ENCODE measurements at regions not wholly inside any gene's neighbourhood (a gene's known extent, or its start where the extent isn't known, plus 50 kb on each side); places are given as distances from the start of the nearest gene placed in this dataset.

DNA sequence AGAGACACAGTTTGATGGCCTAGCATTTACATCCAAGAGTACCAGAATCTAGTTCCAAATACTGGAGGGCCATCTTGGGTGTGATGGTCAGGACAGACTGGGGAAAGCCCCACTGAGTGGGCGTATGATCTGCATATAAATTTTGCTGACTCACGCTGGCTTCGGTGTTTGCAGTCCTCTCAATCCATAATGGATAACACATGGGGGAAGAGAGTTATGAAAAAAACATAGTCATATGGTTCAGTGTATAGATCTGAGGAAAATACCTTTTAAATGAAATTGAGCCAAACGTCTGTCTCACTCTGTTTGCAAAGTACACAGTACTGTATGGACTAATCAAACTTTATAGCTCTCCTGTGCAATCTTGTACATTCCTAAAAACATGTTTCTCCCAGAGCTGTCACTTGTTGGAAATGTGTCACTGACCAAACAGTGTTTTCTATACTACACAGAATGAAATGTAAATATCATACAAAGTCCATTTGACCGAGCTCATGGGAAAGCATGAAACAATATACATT, 125.3 kb upstream of the THBS1 start:
- no peak for DNase-seq (ENCODE audit: low read depth)

DNA sequence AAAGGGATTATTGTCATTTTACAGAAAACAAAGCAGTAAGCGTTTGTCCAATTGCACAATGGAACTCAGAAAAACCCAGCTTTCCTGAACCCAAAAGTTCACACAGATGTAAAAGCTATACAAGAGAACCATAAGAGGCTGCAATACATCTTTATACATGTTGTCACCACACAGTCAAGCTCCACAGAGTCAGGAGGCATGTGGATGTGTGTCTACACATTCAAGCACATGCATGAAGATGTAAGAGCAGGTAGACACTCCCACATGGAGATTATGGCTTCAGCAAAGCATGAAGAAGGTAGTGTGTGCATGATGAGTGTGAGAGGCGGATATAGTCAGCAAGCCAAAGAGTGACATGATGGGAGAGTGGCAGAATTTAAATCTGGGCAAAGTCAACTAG, 124.7 kb upstream of the THBS1 start:
- no peak for DNase-seq (ENCODE audit: low read depth)

DNA sequence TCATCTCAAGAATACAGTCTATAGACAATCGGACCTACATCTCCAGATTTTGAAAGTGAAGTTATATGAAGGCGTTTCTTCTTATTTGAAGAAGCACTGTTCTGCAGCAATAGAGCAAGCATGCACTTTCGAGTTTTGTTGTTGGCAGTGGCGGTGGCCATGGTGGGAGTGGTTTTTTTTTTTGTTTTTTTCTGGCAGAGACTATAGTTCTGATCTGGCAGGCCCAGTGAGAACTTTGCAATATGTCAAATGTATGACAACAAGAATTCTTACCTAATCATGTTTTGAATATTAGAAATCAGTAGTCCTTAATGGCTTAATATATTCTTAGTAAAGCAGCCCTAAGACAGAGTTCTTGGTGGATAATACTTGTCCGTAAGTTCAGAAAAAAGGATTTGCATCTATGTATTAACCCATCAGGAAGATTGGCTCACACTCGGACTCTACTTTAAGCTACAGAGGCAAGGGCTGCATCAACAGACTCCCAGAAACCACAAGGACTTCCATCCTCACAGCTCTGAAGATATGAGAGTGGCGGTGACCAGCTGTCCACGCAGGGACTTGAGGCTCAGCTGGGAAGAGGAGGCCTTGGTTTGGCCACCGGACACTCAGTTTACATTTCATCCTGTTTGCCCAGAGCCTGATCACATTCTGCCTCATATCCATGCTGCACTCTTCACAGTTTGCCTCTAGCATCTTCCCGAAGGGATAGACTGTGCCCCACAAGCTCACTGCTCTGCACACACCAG, 124.1 kb upstream of the THBS1 start:
- no peak for DNase-seq (ENCODE audit: low read depth)

DNA sequence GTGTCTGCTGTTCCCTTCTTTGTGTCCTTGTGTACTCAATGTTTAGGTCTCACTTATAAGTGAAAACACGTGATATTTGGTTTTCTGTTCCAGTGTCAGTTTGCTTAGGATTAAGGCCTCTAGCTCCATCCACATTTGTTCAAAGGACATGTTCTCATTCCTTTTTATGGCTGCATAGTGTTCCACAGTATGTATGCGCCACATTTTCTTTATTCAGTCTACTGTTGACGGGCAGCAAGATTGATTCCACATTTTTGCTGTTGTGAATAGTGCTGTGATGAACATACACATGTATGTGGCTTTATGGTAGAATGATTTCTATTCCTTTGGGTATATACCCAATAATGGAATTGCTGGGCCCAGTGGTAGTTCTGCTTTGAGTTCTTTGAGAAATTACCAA, 122.7 kb upstream of the THBS1 start:
- no peak for DNase-seq (ENCODE audit: low read depth)

DNA sequence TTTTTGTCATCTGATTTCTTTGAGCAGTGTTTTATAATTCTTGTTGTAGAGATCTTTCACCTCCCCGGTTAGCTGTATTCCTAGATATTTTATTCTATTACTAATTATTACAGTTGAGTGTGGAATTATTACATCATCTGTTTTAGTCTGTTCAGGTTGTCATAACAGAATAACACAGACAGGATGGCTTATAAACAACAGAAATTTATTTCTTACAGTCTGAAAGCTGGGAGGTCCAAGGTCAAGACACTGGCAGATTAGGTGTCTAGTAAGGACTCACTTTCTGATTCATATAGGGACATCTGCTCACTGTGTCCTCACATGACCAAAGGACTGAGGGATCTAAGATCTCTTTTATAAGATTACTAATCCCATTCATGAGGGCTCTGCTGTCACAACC, 121.3 kb upstream of the THBS1 start:
- no peak for DNase-seq (ENCODE audit: low read depth)

DNA sequence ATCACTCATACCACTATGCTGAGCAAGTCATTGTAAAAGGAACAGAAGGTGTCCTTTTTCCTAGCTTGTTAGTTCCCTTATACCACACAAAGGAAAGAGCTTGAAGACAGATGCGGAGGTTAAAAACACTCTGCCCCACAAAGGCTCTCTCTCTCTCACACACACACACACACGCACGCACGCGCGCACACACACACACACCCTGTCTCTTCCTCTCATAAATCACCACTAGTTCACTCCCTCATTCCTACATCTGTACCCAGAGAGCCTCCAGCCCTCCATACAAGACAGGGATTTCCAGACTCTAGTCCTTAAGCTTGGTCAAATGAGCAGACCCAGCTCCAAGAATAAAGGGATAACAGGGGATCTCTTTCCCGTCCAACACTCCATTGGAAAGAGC, 120.1 kb upstream of the THBS1 start:
- DNase-seq (ENCODE audit: low read depth) = no peak

DNA sequence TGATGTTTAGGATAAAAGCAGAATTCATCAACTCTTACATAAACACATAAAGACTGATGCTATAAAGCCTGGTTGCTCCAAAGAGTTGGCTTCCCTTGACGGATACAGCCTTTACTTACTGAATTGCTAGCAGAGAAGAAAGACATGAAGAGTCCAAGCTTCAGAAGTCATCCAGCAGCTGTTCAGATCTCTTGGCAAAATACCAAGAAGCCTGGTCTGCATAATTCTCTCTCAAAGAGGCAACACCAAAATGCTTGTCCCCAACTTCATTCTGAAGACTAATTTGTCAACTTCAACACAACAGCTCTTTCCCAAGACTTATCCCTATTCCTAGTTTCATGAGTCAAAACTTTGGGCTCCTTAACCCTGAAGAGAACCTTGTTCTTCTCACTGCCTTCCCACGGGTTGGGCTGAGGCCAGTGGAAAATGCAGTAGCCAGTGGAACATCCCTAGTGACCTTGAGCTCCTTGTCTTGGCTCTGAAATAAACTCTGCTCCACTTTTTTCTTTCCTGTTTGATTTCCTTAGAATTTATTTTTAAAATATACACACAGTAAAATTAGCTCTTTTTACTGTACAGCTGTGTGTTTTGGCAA, 119.2 kb upstream of the THBS1 start:
- no peak for DNase-seq (ENCODE audit: low read depth)

DNA sequence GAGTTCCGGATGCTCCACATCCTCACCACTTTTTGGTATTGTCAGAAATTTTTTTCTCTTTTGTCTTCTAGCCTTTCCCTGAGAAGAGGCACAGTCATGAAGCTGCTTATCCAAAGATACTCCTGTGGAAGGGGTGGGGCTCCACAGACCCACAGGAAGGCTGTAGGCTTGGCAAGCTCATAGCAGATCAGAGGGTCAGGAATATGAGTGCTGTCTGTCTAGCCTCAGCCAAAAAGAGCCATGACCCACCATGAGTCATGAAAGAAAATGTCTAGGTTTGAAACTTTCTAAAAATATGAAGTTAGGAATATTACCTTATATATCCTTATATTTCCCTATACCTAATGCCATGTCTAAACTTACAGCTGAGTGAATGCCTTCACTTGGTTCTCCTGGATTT, 118.2 kb upstream of the THBS1 start:
- no peak for DNase-seq (ENCODE audit: low read depth)

DNA sequence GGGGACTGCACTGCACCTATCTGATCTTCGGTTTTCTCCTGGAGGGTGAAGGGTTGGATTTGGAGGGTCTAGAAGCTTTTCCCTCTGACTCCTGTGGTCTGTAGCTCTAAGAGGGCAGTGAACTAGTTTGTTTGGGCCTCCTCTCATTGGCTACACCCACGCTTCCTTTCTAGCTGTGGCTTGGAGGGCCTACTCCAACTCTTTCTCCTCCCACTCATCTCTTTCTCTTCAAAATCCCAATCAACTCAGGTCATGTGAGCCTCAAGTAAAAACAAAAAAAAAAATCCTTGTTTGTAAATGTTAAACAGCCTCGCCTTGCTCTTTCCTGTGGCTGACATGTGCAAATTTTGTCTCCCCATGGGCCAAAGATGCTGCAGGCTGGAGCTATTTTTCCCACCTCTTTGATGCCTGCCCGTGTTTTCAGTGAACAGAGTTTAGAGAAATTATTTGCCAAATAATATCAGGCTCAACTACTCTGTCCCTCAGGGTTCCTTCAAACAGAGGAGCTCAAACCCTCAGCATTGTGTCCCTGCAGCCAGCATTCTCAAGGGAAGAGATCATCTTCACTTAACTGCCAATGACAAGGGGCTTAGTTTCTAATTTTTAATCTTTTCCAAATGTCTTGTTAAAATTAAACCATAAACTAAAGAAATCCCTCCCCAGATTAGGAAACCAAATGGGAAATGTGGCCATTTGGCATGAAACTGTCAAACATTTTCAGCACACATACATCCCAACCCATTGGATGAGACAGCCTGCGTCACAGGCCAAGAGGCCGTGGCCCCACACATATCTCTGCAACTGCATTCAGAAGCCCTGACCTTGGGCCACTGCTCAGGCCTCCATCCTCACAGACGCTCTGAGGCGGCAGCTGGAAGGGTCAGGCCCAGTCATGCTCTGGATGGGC, 114.8 kb upstream of the THBS1 start:
- no peak for DNase-seq (ENCODE audit: low read depth)

DNA sequence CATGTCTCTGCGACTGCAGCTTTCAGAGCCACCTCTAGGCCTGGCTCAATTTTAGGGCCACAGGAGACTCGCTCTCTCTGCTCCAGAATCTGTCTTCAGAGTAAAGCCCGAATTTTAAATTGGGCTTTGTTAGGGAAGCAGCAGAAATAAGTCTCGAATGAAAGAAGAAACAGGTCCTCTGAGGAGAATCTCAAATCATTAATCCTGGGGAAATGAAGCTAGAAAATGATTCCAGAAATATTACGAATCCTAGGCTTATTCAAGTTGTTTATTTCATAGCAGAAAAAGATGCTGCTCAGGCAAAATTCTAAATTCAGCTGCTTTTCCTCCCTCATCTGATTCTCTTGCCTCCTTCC, 114.2 kb upstream of the THBS1 start:
- no peak for DNase-seq (ENCODE audit: low read depth)

DNA sequence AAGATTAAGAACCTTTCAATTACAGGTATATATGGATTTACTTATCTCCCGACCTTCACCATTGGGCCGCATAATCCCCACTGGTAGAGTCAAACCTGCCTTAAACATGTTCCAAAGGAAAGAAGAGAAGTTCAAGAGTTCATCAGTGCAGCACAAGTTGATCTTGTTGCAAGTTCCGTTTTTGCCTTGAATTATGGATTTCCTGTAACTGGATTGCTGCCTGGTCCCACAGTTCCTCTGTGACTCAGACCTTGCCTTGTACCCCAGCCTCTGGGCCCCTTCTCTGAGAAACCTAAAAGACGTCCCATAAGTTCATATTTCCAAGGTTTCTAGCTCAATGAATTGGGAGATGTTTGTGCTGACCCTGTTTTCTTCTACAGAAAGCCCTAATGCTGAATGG, 112.5 kb upstream of the THBS1 start:
- DNase-seq (ENCODE audit: low read depth) = no peak

DNA sequence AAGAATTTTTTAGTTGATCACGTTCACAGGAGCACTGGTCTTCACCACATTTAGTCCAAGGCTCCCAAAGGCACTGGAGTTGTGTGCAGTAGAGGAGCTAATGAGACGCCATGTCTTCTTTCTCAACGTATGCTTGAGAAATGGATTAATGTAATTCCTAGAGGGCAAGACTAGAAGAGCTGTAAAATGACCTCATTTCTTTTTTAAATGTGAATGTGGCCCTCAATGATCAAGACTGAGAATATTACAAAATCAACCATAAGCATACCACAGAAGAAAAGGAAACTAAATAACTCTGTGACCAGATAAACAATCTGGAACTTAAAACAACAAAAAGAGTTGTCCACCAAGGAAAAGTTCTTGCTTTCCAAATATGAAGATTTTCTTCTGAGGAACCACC, 112.1 kb upstream of the THBS1 start:
- no peak for DNase-seq (ENCODE audit: low read depth)

DNA sequence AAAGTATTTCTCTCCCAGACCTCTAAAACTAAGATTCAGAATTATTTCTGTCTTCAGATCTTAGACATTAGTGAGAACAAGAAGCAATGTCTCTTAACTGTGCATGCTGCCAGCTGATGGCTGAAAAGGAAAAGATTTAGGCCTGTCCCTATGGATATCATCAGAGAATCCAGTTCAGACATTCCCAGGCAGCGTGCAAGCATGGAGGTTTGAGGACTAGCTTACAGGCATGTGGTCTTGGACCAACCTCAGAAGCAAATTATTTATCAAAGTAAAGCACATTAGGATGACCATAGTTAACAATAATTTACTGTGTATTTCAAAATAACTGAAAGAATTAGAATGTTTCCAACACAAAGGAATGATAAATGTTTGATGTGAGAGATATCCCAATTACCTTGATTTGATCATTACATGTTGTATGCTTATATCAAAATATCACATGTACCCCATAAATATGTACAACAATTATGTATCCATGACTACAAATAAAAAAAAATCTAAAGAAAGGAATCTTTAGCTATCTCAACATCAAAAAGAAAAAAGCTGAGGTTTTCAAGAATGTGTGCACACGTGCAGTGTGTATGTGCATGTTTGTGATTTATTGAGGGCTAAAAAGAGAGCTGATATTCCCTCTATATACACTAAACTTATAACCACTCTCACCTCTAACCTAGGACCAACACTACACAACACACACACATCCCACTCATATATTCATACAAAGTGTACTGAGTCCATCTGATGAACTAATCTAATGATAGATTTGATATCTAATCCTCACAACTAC, 108.9 kb upstream of the THBS1 start:
- no peak for DNase-seq (ENCODE audit: low read depth)

DNA sequence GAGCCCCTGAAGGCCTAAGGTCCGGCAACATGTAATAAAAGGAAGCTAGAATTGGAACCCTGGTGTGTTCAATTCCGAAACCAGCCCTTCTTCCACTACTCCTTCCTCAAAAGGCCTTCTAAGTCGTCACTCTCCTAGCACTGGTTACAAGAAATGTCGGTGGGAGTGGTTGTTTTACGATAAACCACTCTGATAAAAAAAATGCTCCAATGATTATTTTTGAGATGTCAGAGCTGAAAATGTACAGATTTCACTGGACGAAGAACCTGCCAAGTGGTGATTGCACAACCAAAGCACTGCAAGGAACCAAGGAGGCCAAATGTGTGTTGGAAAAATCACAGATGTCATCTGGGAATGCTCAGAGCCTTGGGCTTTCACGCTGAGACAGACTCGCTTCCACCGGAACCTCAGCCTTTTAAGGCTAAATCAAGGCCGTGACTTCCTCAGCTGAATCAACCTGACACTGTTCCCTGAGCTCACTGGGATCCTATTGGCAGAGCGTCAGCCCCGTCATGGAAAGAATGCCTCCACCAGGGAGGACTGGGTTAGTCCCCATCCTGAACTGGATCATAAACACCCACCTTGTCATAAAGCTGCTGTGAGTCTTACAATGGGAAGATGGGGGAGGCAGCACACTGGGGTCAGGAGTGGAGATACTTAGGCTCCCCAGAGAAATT, 108.1 kb upstream of the THBS1 start:
- DNase-seq (ENCODE audit: low read depth) = no peak

DNA sequence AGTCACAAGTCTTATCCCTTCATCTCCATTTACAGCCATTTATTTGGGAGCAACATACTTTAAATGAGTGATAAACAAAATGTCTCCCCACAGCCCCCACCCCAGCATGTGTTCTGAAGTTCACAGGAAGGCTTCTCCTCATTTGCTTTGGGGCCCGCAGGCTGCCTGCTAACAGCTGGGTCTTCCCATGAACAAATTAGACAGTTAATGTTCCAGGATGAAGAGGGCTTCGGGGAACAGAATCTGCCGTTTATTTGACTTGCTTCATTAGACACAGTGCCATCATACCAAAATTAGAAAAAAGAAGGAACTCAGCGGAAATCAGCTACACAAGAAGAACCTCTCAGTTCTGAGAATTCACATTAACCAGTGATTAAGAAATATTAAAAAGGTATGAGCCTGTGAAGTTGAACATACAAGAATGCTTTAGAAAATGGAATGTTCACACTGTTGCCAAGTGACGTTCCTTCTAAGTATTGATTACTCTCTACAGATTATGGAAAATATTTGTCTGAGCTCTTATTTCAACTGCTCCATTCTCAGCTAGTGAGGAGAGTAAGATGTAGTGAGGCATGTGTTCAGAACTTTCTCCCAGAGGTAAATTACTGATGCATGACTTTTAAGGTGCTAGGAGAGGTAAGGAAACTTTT, 107.5 kb upstream of the THBS1 start:
- DNase-seq (ENCODE audit: low read depth) = no peak

DNA sequence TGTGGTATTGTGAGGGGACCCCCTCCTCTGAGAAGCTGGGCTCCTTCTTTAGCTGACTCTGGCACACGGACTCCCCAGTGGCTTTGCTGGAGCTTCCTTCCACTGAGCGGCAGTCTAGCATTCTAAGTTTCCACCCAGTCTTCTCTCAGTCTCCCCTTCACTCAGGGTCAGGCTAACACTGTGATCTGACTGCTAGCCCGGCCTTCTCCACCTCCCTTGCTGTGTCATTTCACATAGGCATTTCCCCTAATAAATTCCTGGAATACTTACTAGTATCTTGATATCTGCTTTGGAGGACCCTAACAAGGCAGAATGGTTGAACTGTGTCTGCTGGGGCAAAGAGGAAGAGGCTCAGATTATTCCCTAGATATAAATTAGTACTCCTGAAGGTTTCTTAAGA, 106.2 kb upstream of the THBS1 start:
- DNase-seq (ENCODE audit: low read depth) = no peak

DNA sequence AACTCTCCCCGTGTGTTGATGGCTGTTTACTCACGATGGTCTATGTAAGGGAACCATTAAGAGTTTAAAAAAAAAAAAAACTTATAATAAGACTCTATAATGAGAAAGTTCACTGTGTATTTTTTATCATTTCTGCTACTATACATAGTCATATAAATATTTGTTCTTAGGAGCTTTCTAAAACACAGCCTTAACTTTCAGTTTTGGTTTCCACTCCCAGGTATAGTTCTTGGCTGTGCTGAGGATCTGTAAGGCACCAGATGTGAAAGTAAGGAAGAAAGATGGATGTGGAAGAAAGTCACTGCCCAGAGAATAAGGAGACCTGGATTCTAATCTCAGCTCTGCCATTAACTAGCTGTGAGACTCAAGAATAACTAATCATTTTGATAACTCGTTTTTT, 101.9 kb upstream of the THBS1 start:
- DNase-seq (ENCODE audit: low read depth) = no peak

DNA sequence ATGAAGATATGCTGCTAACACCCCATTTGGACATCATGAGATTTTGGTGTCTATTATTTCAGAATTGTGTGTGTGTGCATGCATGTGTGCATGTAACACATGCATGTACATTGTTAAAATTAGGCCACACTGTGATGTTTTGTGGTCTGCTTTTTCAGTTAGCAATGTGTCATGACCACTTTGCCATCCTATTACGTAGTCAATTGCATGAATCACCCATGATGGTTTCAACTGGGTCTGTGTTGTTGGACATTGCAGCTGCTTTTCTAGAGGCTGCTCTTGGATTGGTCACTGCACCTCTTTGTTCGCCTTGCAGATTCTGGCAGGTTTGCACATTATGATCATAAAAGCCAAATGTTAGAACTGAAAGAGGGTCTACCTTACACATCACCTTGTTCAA, 101.0 kb upstream of the THBS1 start:
- no peak for DNase-seq (ENCODE audit: low read depth)

DNA sequence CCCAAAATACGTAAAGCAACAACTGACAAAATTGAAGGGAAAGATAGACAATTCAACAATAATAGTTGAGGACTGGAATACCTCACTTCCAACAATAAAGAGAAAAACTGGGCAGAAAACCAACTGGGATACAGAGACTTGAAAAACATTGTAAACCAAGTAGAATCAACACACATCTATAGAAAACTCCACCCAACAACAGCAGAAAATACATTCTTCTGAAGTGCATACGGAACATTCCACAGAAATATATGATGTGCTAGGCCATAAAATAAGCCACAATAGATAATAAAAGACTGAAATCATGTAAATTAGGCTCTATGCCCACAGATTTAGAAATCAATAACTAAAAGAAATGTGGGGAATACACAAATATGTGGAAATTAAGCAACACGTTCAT, 98.4 kb upstream of the THBS1 start:
- DNase-seq (ENCODE audit: low read depth) = no peak

DNA sequence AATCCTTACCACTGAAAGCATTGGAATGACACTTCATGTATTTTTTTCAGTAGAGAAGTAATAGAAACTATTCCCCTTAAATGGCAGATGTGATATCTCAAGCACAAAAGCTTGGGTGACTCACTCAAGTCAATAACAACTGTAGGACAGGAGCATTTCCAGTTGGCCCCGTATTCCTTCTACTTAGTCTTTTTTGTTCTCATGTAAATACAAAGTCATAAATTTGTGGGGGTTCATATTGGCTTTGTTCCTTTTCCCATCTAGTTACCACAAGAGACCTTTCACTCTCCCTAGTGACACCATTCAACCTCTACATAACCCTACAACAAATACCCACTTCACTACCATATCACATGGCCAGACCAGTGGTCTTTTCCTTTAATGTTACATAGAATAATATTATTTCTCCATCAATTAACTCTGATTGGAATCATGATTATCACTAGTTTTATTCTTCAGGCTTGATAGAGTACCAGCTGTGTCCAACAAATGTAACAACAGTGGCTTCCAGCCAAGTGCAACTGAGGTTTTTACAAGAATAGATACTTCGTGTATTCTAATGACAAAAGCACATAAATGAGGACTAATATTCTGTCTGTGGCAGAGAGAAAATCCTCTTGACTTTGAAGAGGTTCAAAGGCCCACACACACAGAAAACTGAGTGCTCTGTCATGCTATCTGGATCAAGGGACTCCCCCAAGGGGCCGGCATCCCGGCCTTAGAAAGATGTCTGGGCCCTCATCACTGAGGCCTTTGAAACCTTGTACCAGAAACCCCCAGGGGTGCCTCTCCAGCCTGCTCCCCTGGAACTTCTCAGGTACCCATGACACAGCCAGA, 94.0 kb upstream of the THBS1 start:
- DNase-seq (ENCODE audit: low read depth) = no peak
